HepG2 (cell line): ENCODE measurements at regions not wholly inside any gene's neighbourhood (a gene's known extent, or its start where the extent isn't known, plus 50 kb on each side); places are given as distances from the start of the nearest gene placed in this dataset.

Experiments used
- ATAC-seq: fragments of 200-7000 bp; cut with Tn5 transposase; 3 replicates; pipeline ENCODE4 v1.9.1; 2020; ENCODE audit warnings: mild to moderate bottlenecking, moderate library complexity
- BruUV-seq: library from RNA; stranded (reverse); fragments of 400-500 nt; replicated peaks from 2 replicates; lab custom pipeline; 2021; lab: Mats Ljungman, UMichigan
- CTCF ChIA-PET: fragments of 300-600 bp; formaldehyde crosslinking; extraction: SDS; loops from one replicate; lab custom pipeline; 2021; ENCODE audit warnings: low total read pairs, inconsistent platforms, low intra/inter-chr PET ratio; lab: Yijun Ruan, JAX
- POLR2A ChIA-PET: fragments of 350-600 bp; sonication (Branson Sonifier 250); formaldehyde crosslinking; loops from one replicate; lab custom pipeline; 2020; ENCODE audit warnings: antibody characterized with exemption, inconsistent platforms; lab: Yijun Ruan, JAX
- DNase-seq: peaks from one replicate; pipeline ENCODE4 v3.0.0-alpha.2; 2015; ENCODE audit warnings: low spot score
- FAIRE-seq: peaks from 3 replicates; lab custom pipeline; 2011; peaks lifted over from hg19 to GRCh38; lab: Jason Lieb, UNC
- H2AFZ ChIP-seq: one replicate; pipeline ENCODE4 v1.6.1; 2011; ENCODE audit warnings: low read length, inconsistent platforms
- H3K27ac ChIP-seq: fragments of 300-600 bp; 3 replicates; pipeline ENCODE4 v1.8.0; 2011; ENCODE audit warnings: mixed run types, mild to moderate bottlenecking, mixed read lengths, low read length, inconsistent platforms; ENCODE audit not compliant: insufficient read depth; ENCODE audit errors: extremely low read length
- H3K27me3 ChIP-seq, 2 experiments: fragments of 200-600 bp in 1 of 2; 2 replicates in 1 of 2; 3 replicates in 1 of 2; pipeline versions ENCODE4 v1.6.0 to v1.8.0; 2011; ENCODE audit warnings: low read length in 2 of 2, mild to moderate bottlenecking in 2 of 2, moderate library complexity in 2 of 2, inconsistent platforms in 1 of 2; ENCODE audit not compliant: insufficient read depth in 2 of 2, control insufficient read depth in 1 of 2
- H3K36me3 ChIP-seq, 2 experiments: fragments of 200-600 bp in 1 of 2; replicated peaks in 1 of 2; 2 replicates in 1 of 2; 3 replicates in 1 of 2; pipeline versions ENCODE4 v1.5.1 to v1.8.0; 2011; ENCODE audit warnings: low read length in 2 of 2, inconsistent platforms in 1 of 2; ENCODE audit not compliant: insufficient read depth in 2 of 2, control insufficient read depth in 1 of 2
- H3K4me1 ChIP-seq: 2 replicates; pipeline ENCODE4 v1.5.1; 2012; ENCODE audit warnings: low read length, inconsistent platforms; ENCODE audit not compliant: insufficient read depth
- H3K4me2 ChIP-seq: 2 replicates; pipeline ENCODE4 v1.6.0; 2011; ENCODE audit warnings: low read depth, low read length, inconsistent platforms
- H3K4me3 ChIP-seq, 3 experiments: fragments of 200-600 bp in 1 of 3; sonication (generic), shearing (Covaris generic) in 1 of 3; replicated peaks in 1 of 3; 2 replicates each; pipeline ENCODE4 v1.5.1; 2011 to 2016; ENCODE audit warnings: low read length in 3 of 3, inconsistent platforms in 2 of 3, low read depth in 2 of 3, mild to moderate bottlenecking in 2 of 3, control low read depth in 1 of 3, mixed read lengths in 1 of 3; ENCODE audit not compliant: insufficient read depth in 1 of 3
- H3K79me2 ChIP-seq: one replicate; pipeline ENCODE4 v1.6.1; 2011; ENCODE audit warnings: low read length, inconsistent platforms; ENCODE audit not compliant: insufficient read depth
- H3K9ac ChIP-seq: 2 replicates; pipeline ENCODE4 v1.6.0; 2011; ENCODE audit warnings: mild to moderate bottlenecking, low read depth, low read length, inconsistent platforms; ENCODE audit not compliant: insufficient read depth
- H3K9me3 ChIP-seq: 2 replicates; pipeline ENCODE4 v1.5.1; 2012; ENCODE audit warnings: mild to moderate bottlenecking, low read length
- H4K20me1 ChIP-seq: 2 replicates; pipeline ENCODE4 v1.6.0; 2011; ENCODE audit warnings: inconsistent platforms, mild to moderate bottlenecking, low read length, moderate library complexity; ENCODE audit not compliant: insufficient read depth
- DNMT1 ChIP-seq: sonication (generic); formaldehyde crosslinking; IDR thresholded peaks from 2 replicates; pipeline ENCODE4 v1.5.1; 2020; ENCODE audit warnings: mild to moderate bottlenecking, missing genetic modification reagents
- FLYWCH1 ChIP-seq: sonication (generic); formaldehyde crosslinking; IDR thresholded peaks from 2 replicates; pipeline ENCODE4 v1.8.1; 2023; ENCODE audit warnings: mild to moderate bottlenecking, missing genetic modification reagents
- HNRNPLL ChIP-seq: fragments of 200-400 bp; formaldehyde crosslinking; IDR thresholded peaks from 2 replicates; pipeline ENCODE4 v1.6.1; 2017; ENCODE audit warnings: mild to moderate bottlenecking, low read depth, low read length; ENCODE audit not compliant: poor library complexity, severe bottlenecking
- HNRNPUL1 ChIP-seq: fragments of 200-400 bp; formaldehyde crosslinking; IDR thresholded peaks from 2 replicates; pipeline ENCODE4 v1.6.1; 2017; ENCODE audit warnings: low read depth, mild to moderate bottlenecking, low read length, moderate library complexity
- MED13 ChIP-seq: sonication (generic); formaldehyde crosslinking; IDR thresholded peaks from 2 replicates; pipeline ENCODE4 v1.5.0; 2020; ENCODE audit warnings: missing genetic modification reagents
- MTA1 ChIP-seq: sonication (generic); formaldehyde crosslinking; IDR thresholded peaks from 2 replicates; pipeline ENCODE4 v1.4.0; 2020; ENCODE audit warnings: missing genetic modification reagents, mild to moderate bottlenecking, borderline replicate concordance
- REXO4 ChIP-seq: sonication (generic); formaldehyde crosslinking; IDR thresholded peaks from 2 replicates; pipeline ENCODE4 v1.8.0; 2022; ENCODE audit warnings: missing genetic modification reagents, mild to moderate bottlenecking, borderline replicate concordance
- RXRB ChIP-seq: IDR thresholded peaks from 2 replicates; pipeline ENCODE4 v1.6.1; 2016; ENCODE audit warnings: borderline replicate concordance, missing genetic modification reagents, missing compliant biosample characterization
- ZBTB42 ChIP-seq: sonication (generic); formaldehyde crosslinking; IDR thresholded peaks from 2 replicates; pipeline ENCODE4 v1.5.0; 2020; ENCODE audit warnings: mild to moderate bottlenecking, missing genetic modification reagents
- ZFP36L1 ChIP-seq: sonication (generic); formaldehyde crosslinking; IDR thresholded peaks from 2 replicates; pipeline ENCODE4 v1.8.0; 2022; ENCODE audit warnings: mild to moderate bottlenecking, missing genetic modification reagents, moderate library complexity
- ZNF12 ChIP-seq: sonication (generic); formaldehyde crosslinking; IDR thresholded peaks from 2 replicates; pipeline ENCODE4 v1.5.0; 2020; ENCODE audit warnings: missing genetic modification reagents
- ZNF292 ChIP-seq: sonication (generic); formaldehyde crosslinking; IDR thresholded peaks from 2 replicates; pipeline ENCODE4 v1.8.1; 2022; ENCODE audit warnings: mild to moderate bottlenecking, low read depth, missing genetic modification reagents, borderline replicate concordance
- ZNF431 ChIP-seq: sonication (generic); formaldehyde crosslinking; IDR thresholded peaks from 2 replicates; pipeline ENCODE4 v1.9.0; 2022; ENCODE audit warnings: missing genetic modification reagents, low read depth, mild to moderate bottlenecking, borderline replicate concordance
- ZNF552 ChIP-seq: sonication (generic); formaldehyde crosslinking; IDR thresholded peaks from 2 replicates; pipeline ENCODE4 v1.9.0; 2022; ENCODE audit warnings: missing genetic modification reagents, mild to moderate bottlenecking, borderline replicate concordance
- ZNF879 ChIP-seq: sonication (generic); formaldehyde crosslinking; IDR thresholded peaks from 2 replicates; pipeline ENCODE4 v1.8.1; 2023; ENCODE audit warnings: missing genetic modification reagents
- WGBS: methylation state at CpG from one replicate; pipeline ENCODE4 v1.1.6; 2017; ENCODE audit warnings: low lambda C conversion rate; 5-methylcytosine and 5-hydroxymethylcytosine counted together
- in situ Hi-C: cut with HindIII; loops from 2 replicates; pipeline ENCODE4 v1.10.0; 2017; ENCODE audit warnings: low pct_unique_long_range_greater_than_20kb; ENCODE audit not compliant: extremely low pct_ligation_motif_present
- intact Hi-C: fragments of 100-400 bp; cut with micrococcal nuclease; formaldehyde crosslinking; loops from one replicate; pipeline ENCODE4 v1.10.0; 2022; ENCODE audit not compliant: unreplicated experiment
- TF ChIP-seq, protein P1 (sequence below): sonication (generic); formaldehyde crosslinking; IDR thresholded peaks from 2 replicates; pipeline ENCODE4 v1.4.0; 2020; ENCODE audit warnings: mild to moderate bottlenecking, low read depth, missing genetic modification reagents
- TF ChIP-seq, protein P2 (sequence below): sonication (generic); formaldehyde crosslinking; IDR thresholded peaks from 2 replicates; pipeline ENCODE4 v1.4.0; 2020; ENCODE audit warnings: missing genetic modification reagents, borderline replicate concordance

DNA sequence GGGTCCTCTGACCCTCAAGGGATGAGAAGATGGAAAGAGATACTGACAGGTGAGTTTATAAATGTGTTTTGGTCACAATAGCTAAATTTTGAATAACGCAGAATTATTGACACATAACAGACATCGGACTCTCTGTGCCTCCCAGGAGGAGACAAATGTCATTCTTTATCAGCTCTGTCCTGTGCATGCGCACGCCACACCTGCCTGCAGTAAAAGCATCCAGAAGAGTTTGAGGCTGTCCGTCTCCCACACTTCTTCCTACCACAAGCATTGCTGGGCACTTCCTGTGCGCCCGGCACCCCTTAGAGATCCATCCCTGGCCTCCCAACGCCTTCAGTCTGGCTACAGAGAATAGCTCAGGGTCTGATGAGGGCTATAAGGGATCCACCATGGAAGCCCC, 81.5 kb upstream of the CST7 start:
- no peak for ATAC-seq
- peaks cover 26% of the 10 kb centered on the region for H3K9me3 ChIP-seq
- DNase-seq = no peak
- intact Hi-C loops = no loop called here
- FAIRE-seq = no peak
- no peak overlapping the region for H3K9ac ChIP-seq
- H3K79me2 ChIP-seq = no peaks in the 10 kb centered on the region
- H3K4me3 ChIP-seq = no peak overlapping the region
- no peaks in the 10 kb centered on the region for H3K36me3 ChIP-seq
- POLR2A ChIA-PET = no interaction called here
- no TSS peak for BruUV-seq
- H3K4me1 ChIP-seq = peaks cover 8% of the 10 kb centered on the region
- H3K4me2 ChIP-seq = no peak overlapping the region
- in situ Hi-C loops = no loop called here
- no peaks in the 10 kb centered on the region; the same call in 1 of the 2 replicates for H4K20me1 ChIP-seq
- 39% methylated on average over 8 of the region's 8 CpGs for WGBS
- H2AFZ ChIP-seq = no peak overlapping the region
- H3K27me3 ChIP-seq = peaks cover 4 to 7% of the 10 kb centered on the region in 2 experiments; a peak in 1 of 5 replicates
- CTCF ChIA-PET = no interaction called here
- TF ChIP-seq ZBTB42 (CRISPR knock-in tag) (no peak), ZNF292 (CRISPR knock-in tag) (no peak), REXO4 (no peak)
- TF ChIP-seq, all 625 proteins: peak for 0
- H3K27ac ChIP-seq = no peak overlapping the region

DNA sequence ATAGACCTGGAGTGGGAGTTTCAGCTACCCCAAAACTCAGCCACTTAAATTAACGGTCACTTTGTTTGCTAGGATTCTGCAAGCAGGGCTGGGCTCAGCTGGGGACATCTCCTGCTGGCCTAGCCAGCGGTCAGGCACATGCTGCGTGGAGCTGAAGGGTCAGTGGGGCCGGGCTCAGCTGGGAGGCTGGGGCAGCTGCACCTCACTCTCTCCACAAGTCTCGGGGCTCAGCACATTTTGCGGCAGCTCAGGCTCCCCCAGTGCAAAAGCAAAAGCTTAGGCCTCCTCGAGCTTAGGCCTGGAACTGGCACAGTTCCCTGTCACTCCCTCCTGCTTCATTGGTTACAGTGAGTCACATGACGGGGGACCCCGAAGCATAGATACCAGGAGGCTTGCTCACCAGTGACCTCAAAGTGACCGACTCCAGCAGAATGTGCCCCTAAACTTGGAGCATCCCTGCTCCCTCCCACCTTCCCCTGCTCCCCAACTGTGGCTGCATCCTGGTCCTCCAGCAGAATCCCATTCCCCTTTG, 80.6 kb upstream of the CST7 start:
- CTCF ChIA-PET = no interaction called here
- no peak for TF ChIP-seq FLYWCH1
- no peak for TF ChIP-seq ZFP36L1 (CRISPR knock-in tag)
- TF ChIP-seq, protein P1, sequence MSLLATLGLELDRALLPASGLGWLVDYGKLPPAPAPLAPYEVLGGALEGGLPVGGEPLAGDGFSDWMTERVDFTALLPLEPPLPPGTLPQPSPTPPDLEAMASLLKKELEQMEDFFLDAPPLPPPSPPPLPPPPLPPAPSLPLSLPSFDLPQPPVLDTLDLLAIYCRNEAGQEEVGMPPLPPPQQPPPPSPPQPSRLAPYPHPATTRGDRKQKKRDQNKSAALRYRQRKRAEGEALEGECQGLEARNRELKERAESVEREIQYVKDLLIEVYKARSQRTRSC (CRISPR knock-in tag) = no peak
- no peak for TF ChIP-seq ZNF12 (CRISPR knock-in tag)
- no peak for TF ChIP-seq HNRNPLL
- no peak for TF ChIP-seq RXRB (CRISPR knock-in tag)
- TF ChIP-seq ZNF879 (CRISPR knock-in tag) = no peak
- TF ChIP-seq HNRNPUL1 = no peak
- TF ChIP-seq ZNF552 (CRISPR knock-in tag) = no peak
- TF ChIP-seq MTA1 = no peak
- no peak for TF ChIP-seq DNMT1
- no peak for TF ChIP-seq MED13 (CRISPR knock-in tag)
- no peak for TF ChIP-seq ZNF431 (CRISPR knock-in tag)
- TF ChIP-seq, protein P2, sequence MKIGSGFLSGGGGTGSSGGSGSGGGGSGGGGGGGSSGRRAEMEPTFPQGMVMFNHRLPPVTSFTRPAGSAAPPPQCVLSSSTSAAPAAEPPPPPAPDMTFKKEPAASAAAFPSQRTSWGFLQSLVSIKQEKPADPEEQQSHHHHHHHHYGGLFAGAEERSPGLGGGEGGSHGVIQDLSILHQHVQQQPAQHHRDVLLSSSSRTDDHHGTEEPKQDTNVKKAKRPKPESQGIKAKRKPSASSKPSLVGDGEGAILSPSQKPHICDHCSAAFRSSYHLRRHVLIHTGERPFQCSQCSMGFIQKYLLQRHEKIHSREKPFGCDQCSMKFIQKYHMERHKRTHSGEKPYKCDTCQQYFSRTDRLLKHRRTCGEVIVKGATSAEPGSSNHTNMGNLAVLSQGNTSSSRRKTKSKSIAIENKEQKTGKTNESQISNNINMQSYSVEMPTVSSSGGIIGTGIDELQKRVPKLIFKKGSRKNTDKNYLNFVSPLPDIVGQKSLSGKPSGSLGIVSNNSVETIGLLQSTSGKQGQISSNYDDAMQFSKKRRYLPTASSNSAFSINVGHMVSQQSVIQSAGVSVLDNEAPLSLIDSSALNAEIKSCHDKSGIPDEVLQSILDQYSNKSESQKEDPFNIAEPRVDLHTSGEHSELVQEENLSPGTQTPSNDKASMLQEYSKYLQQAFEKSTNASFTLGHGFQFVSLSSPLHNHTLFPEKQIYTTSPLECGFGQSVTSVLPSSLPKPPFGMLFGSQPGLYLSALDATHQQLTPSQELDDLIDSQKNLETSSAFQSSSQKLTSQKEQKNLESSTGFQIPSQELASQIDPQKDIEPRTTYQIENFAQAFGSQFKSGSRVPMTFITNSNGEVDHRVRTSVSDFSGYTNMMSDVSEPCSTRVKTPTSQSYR (CRISPR knock-in tag) = no peak

More for the DNA sequence above, 80.6 kb upstream of the CST7 start:
- DNase-seq (no peak), ATAC-seq (no peak), FAIRE-seq (no peak)
- POLR2A ChIA-PET = no interaction called here
- no TSS peak for BruUV-seq
- Histone ChIP-seq H3K4me1 (peaks cover 8% of the 10 kb centered on the region), H2AFZ (no peak overlapping the region), H3K27me3 (peaks cover 10 to 16% of the 10 kb centered on the region in 2 experiments; a peak in 2 of 5 replicates), H3K4me3 (no peak overlapping the region), H4K20me1 (no peaks in the 10 kb centered on the region; the same call in 1 of the 2 replicates), H3K79me2 (no peaks in the 10 kb centered on the region), H3K4me2 (no peak overlapping the region), H3K9ac (no peak overlapping the region), H3K9me3 (peaks cover 26% of the 10 kb centered on the region), H3K27ac (no peak overlapping the region), H3K36me3 (no peaks in the 10 kb centered on the region)
- WGBS = 8% methylated on average over 10 of the region's 10 CpGs
- intact Hi-C loops = no loop called here
- in situ Hi-C loops = no loop called here
